AG09309 (cell line): ENCODE measurements at regions not wholly inside any gene's neighbourhood (a gene's known extent, or its start where the extent isn't known, plus 50 kb on each side); places are given as distances from the start of the nearest gene placed in this dataset.

Experiments
- DNase-seq: peaks from one replicate; pipeline ENCODE4 v3.0.0-alpha.2; 2010; ENCODE audit warnings: low read depth
- H3K4me3 ChIP-seq: 2 replicates; pipeline ENCODE4 v1.5.1; 2011; ENCODE audit warnings: mild to moderate bottlenecking, low read depth, low read length, moderate library complexity; ENCODE audit not compliant: control insufficient read depth
- CTCF ChIP-seq: IDR thresholded peaks from 2 replicates; pipeline ENCODE4 v1.5.1; 2011; ENCODE audit warnings: mild to moderate bottlenecking, low read depth, low read length, inconsistent platforms; ENCODE audit not compliant: insufficient read depth, control insufficient read depth; ENCODE audit errors: missing control alignments

- DNase-seq, result no peak
- TF ChIP-seq CTCF, result no peak
- no peak overlapping the region for H3K4me3 ChIP-seq
Observed at GRCh38 chr18:79622004-79622403, 57.6 kb upstream of the CTDP1 start.

- DNase-seq, result no peak
- no peak overlapping the region for H3K4me3 ChIP-seq
Observed at GRCh38 chr18:79624356-79625170, 55.0 kb upstream of the CTDP1 start.

GRCh38 chr18:79625195-79625923, 54.2 kb upstream of the CTDP1 start:
- no peak overlapping the region for H3K4me3 ChIP-seq
- DNase-seq, result no peak
- no peak for TF ChIP-seq CTCF

More at GRCh38 chr18:79624356-79625170, 55.0 kb upstream of the CTDP1 start:
- TF ChIP-seq CTCF, result no peak

GRCh38 chr18:79625924-79626561, 53.6 kb upstream of the CTDP1 start:
- no peak for DNase-seq
- no peak overlapping the region for H3K4me3 ChIP-seq
- no peak for TF ChIP-seq CTCF

- TF ChIP-seq CTCF, result no peak
- H3K4me3 ChIP-seq, result no peak overlapping the region
- DNase-seq, result no peak
Observed at GRCh38 chr18:79626905-79627749, 52.5 kb upstream of the CTDP1 start.

GRCh38 chr18:79627750-79628294, 51.8 kb upstream of the CTDP1 start:
- no peak for TF ChIP-seq CTCF
- DNase-seq, result no peak
- no peak overlapping the region for H3K4me3 ChIP-seq
